Stomach (tissue), 8 donors: ENCODE measurements at regions not wholly inside any gene's neighbourhood (a gene's known extent, or its start where the extent isn't known, plus 50 kb on each side); places are given as distances from the start of the nearest gene placed in this dataset.
"Not testable (repeated sequence)": the region's sequence is repeated elsewhere in the genome, so short reads cannot be mapped to it uniquely, and the experiment has no call there.

Experiments used
- DNase-seq, 2 donors: peaks; one replicate each; pipeline versions ENCODE4 v3.0.0 to v3.0.0-alpha.2; 2013 to 2019
- H3K27ac ChIP-seq, 5 donors: fragments of 200-600 bp in 4 of 5; sonication (generic) in 4 of 5; one replicate each; pipeline ENCODE4 v1.5.1; 2013 to 2019; ENCODE audit warnings: mild to moderate bottlenecking in 1 of 5, moderate library complexity in 1 of 5
- H3K27me3 ChIP-seq, 3 donors: fragments of 200-600 bp; sonication (generic); one replicate each; pipeline ENCODE4 v1.5.1; 2017 to 2019; ENCODE audit warnings: mixed run types in 1 of 3
- H3K36me3 ChIP-seq, 4 donors: fragments of 200-600 bp; sonication (generic); 1 replicate in 3 of 4; 2 replicates in 1 of 4; pipeline ENCODE4 v1.5.1; 2016 to 2019
- H3K4me1 ChIP-seq, 4 donors: fragments of 200-600 bp; sonication (generic); one replicate each; pipeline ENCODE4 v1.5.1; 2016 to 2019
- H3K4me3 ChIP-seq, 4 donors: fragments of 200-600 bp; sonication (generic) in 3 of 4; one replicate each; pipeline ENCODE4 v1.5.1; 2016 to 2019; ENCODE audit warnings: mild to moderate bottlenecking in 1 of 4
- H3K9me3 ChIP-seq, 4 donors: fragments of 200-600 bp; sonication (generic); one replicate each; pipeline ENCODE4 v1.5.1; 2016 to 2019
- CTCF ChIP-seq, 7 experiments: fragments of 450-650 bp in 4 of 7; fragments of 200-600 bp in 3 of 7; sonication (generic) in 3 of 7; IDR thresholded peaks; one replicate each; pipeline ENCODE4 v1.5.1; 2016 to 2019; ENCODE audit warnings: antibody characterized with exemption in 7 of 7, control low read depth in 2 of 7, mild to moderate bottlenecking in 1 of 7
- EP300 ChIP-seq: sonication (generic); formaldehyde crosslinking; IDR thresholded peaks from one replicate; pipeline ENCODE4 v1.6.1; 2017; ENCODE audit warnings: antibody characterized with exemption
- POLR2A ChIP-seq, 4 donors: fragments of 450-650 bp; IDR thresholded peaks; one replicate each; pipeline ENCODE4 v1.6.1; 2016; ENCODE audit warnings: antibody characterized with exemption in 4 of 4, control low read depth in 2 of 4, mild to moderate bottlenecking in 1 of 4, moderate library complexity in 1 of 4
- POLR2AphosphoS5 ChIP-seq, 3 donors: sonication (generic); formaldehyde crosslinking; IDR thresholded peaks; one replicate each; pipeline ENCODE4 v1.6.1; 2016; ENCODE audit warnings: antibody characterized with exemption in 3 of 3
- WGBS, 5 donors: extraction: QIAGEN DNeasy Blood & Tissue Kit in 3 of 5; methylation state at CpG; one replicate each; pipeline versions ENCODE4 v1.1.5 to v1.1.7; 2013 to 2018; 5-methylcytosine and 5-hydroxymethylcytosine counted together
- intact Hi-C: fragments of 100-400 bp; cut with DNase I; formaldehyde crosslinking; loops from one replicate; pipeline ENCODE4 v1.15.1; 2023; ENCODE audit warnings: low total_unique reads
- donor health status: healthy with polysubstance abuse.
- donor health status: Bipolar disorder and iron deficiency.
- donor health status: healthy.

- H3K27me3 ChIP-seq = no peaks in the 10 kb centered on the region
- intact Hi-C loops = no loop called here
- WGBS, 5 donors = 74 to 97% (median 84%) methylated on average over 4 of the region's 4 CpGs
- H3K4me1 ChIP-seq = no peaks in the 10 kb centered on the region
- no peaks in the 10 kb centered on the region for H3K36me3 ChIP-seq
- peaks cover 0 to 26% (median 19%) of the 10 kb centered on the region in 4 donors for H3K9me3 ChIP-seq
- TF ChIP-seq POLR2AphosphoS5 (IDR thresholded peaks at IDR 0.05) (no peak), EP300 (no peak), CTCF (IDR thresholded peaks at IDR 0.05) (no peak), POLR2A (IDR thresholded peaks at IDR 0.05) (no peak)
- H3K4me3 ChIP-seq = no peak overlapping the region
- no peak for DNase-seq
- no peak overlapping the region for H3K27ac ChIP-seq
Observed at GRCh38 chr20:48447456-48447855, 380.3 kb downstream of the PREX1 start.

- WGBS, 5 donors = 81 to 87% (median 83%) methylated on average over 6 of the region's 6 CpGs
- H3K27me3 ChIP-seq = peaks cover 0 to under 1% (median 0%) of the 10 kb centered on the region in 3 donors
- no peaks in the 10 kb centered on the region for H3K36me3 ChIP-seq
- no peak for DNase-seq
- no peaks in the 10 kb centered on the region for H3K4me1 ChIP-seq
- intact Hi-C loops = no loop called here
- no peak overlapping the region for H3K27ac ChIP-seq
- H3K9me3 ChIP-seq = peaks cover 0 to 26% (median 19%) of the 10 kb centered on the region in 4 donors
- no peak overlapping the region for H3K4me3 ChIP-seq
- no peak for TF ChIP-seq EP300
- TF ChIP-seq CTCF (IDR thresholded peaks at IDR 0.05) = no peak
- TF ChIP-seq POLR2AphosphoS5 (IDR thresholded peaks at IDR 0.05) = no peak
- no peak for TF ChIP-seq POLR2A (IDR thresholded peaks at IDR 0.05)
Observed at GRCh38 chr20:48445827-48446226, 382.0 kb downstream of the PREX1 start.

- no peaks in the 10 kb centered on the region for H3K36me3 ChIP-seq
- TF ChIP-seq EP300 (no peak), POLR2AphosphoS5 (IDR thresholded peaks at IDR 0.05) (no peak), CTCF (IDR thresholded peaks at IDR 0.05) (no peak), POLR2A (IDR thresholded peaks at IDR 0.05) (no peak)
- H3K27me3 ChIP-seq = peaks cover 0 to 13% (median 4%) of the 10 kb centered on the region in 3 donors
- no peak for DNase-seq
- H3K4me3 ChIP-seq = no peak overlapping the region
- intact Hi-C loops = no loop called here
- H3K27ac ChIP-seq = no peak overlapping the region
- no peaks in the 10 kb centered on the region for H3K4me1 ChIP-seq
- H3K9me3 ChIP-seq = peaks cover 0 to 26% (median 19%) of the 10 kb centered on the region in 4 donors
Observed at GRCh38 chr20:48444249-48444648, 383.6 kb downstream of the PREX1 start.

GRCh38 chr20:48440916-48441315, 386.9 kb downstream of the PREX1 start:
- Histone ChIP-seq H3K27me3 (peaks cover 0 to 24% (median 4%) of the 10 kb centered on the region in 3 donors), H3K36me3 (no peaks in the 10 kb centered on the region), H3K9me3 (peaks cover 0 to 37% (median 24%) of the 10 kb centered on the region in 4 donors), H3K4me1 (no peaks in the 10 kb centered on the region), H3K4me3 (no peak overlapping the region), H3K27ac (no peak overlapping the region)
- intact Hi-C loops = no loop called here
- 88 to 93% (median 91%) methylated on average over 8 of the region's 8 CpGs for WGBS, 5 donors
- TF ChIP-seq POLR2A (IDR thresholded peaks at IDR 0.05) = no peak
- TF ChIP-seq EP300 = no peak
- no peak for TF ChIP-seq CTCF (IDR thresholded peaks at IDR 0.05)
- TF ChIP-seq POLR2AphosphoS5 (IDR thresholded peaks at IDR 0.05) = no peak
- no peak for DNase-seq

GRCh38 chr20:48440261-48440660, 387.5 kb downstream of the PREX1 start:
- 87 to 94% (median 91%) methylated on average over 3 of the region's 3 CpGs for WGBS, 5 donors

More at GRCh38 chr20:48440261-48440660, 387.5 kb downstream of the PREX1 start:
- H3K4me1 ChIP-seq, H3K36me3 ChIP-seq, DNase-seq, intact Hi-C loops, H3K4me3 ChIP-seq, H3K27ac ChIP-seq: not testable (repeated sequence)
- Histone ChIP-seq H3K9me3 (peaks cover 0 to 37% (median 24%) of the 10 kb centered on the region in 4 donors), H3K27me3 (peaks cover 0 to 24% (median 4%) of the 10 kb centered on the region in 3 donors)
